ENCODE measurements at regions not wholly inside any gene's neighbourhood (a gene's known extent, or its start where the extent isn't known, plus 50 kb on each side); places are given as distances from the start of the nearest gene placed in this dataset.
A peak's percentile ranks its signal among the peaks of the same experiment; 100 is the strongest.

DNA sequence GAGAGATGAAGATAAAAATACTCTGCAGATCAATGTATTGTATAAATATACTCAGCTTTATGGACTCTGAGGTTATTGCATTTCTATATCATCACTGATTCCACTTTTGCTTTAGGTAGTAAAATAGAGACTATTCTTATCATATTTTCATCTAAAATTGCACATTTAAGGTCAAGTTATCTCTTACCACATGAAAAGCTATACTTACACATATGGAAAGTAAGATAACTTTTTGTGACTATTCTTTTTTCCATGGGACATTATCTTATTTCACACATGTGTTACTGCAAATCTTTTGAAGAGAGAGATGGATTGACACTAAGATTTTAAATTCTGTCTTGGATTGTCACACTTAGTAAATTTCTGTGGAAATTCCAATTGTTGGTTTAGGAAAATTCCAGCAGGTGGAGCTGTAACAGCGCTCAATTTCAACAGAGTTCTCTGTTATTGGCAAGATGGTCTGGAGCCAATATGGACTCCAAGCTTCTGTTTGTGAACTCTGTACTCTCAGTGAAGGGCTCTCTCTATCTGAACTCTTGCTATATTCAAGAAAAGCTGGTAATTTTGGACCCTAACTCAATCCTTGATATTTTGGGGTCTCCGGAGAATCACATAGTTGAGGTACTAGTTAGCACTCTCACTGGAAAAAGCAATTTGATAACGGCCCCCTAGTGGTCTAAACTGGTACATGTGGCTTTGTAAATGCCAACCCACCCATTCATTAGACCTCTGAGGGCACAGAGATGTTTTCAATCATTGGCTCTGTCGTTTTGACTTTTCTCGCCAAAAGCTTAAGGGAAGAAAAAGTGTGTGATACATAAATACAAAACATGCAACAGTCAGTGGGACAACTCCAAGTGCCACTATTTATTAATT is 429.7 kb downstream of the ETS1 start:
- Histone ChIP-seq H3K27ac (ENCODE audit: low read depth, low read length) (no peak overlapping the region), H3K4me3 (ENCODE audit: low read length) (peak overlapping the region; percentile 75), H3K79me2 (ENCODE audit: control insufficient read depth, low read length) (no peaks in the 10 kb centered on the region), H3K9me3 (ENCODE audit: control insufficient read depth, insufficient read depth, low read length) (no peaks in the 10 kb centered on the region), H4K20me1 (ENCODE audit: control insufficient read depth, insufficient read depth, low read depth, low read length) (no peaks in the 10 kb centered on the region), H3K4me2 (ENCODE audit: low read length) (peak overlapping the region; percentile 79), H3F3A (ENCODE audit: control insufficient read depth, insufficient read depth) (no peaks in the 10 kb centered on the region), H3K4me1 (ENCODE audit: control insufficient read depth, low read length) (no peaks in the 10 kb centered on the region), H3K36me3 (ENCODE audit: control insufficient read depth, low read length) (no peaks in the 10 kb centered on the region), H3K27me3 (ENCODE audit: control insufficient read depth, low read length) (peaks cover 29% of the 10 kb centered on the region), H3K9me2 (replicated peaks; ENCODE audit: control insufficient read depth, low read length) (no peaks in the 10 kb centered on the region)
- TF ChIP-seq CTCF (IDR thresholded peaks at IDR 0.05; ENCODE audit: low read depth, low read length, poor library complexity, severe bottlenecking) (peak; percentile 100), EZH2phosphoT487 (IDR thresholded peaks at IDR 0.05; ENCODE audit: borderline replicate concordance, low read length) (no peak)

DNA sequence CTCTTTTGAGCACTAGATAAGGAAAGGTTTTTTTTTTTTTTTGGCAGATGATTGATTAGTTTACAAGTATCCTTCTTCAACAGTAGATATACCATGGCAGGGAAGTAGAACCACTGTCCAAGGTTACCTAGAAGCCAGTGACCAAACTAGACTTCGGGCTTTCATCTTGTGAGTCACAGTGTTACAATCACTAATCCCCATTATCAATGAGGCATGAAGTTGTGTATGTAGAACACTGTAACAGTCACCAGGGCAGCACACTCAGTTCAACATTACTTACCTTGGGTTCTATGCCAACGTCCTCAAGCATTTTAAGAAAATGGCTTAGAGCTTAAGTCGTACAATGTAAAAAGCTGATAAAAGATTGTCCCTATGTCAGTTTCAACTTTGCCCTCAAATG is 430.9 kb downstream of the ETS1 start:
- Histone ChIP-seq H3K4me1 (ENCODE audit: control insufficient read depth, low read length) (no peaks in the 10 kb centered on the region), H3K79me2 (ENCODE audit: control insufficient read depth, low read length) (no peaks in the 10 kb centered on the region), H3K9me2 (replicated peaks; ENCODE audit: control insufficient read depth, low read length) (no peaks in the 10 kb centered on the region), H3K27me3 (ENCODE audit: control insufficient read depth, low read length) (peaks cover 32% of the 10 kb centered on the region), H3K4me3 (ENCODE audit: low read length) (no peak overlapping the region), H4K20me1 (ENCODE audit: control insufficient read depth, insufficient read depth, low read depth, low read length) (no peaks in the 10 kb centered on the region), H3K27ac (ENCODE audit: low read depth, low read length) (no peak overlapping the region), H3K9me3 (ENCODE audit: control insufficient read depth, insufficient read depth, low read length) (no peaks in the 10 kb centered on the region), H3K36me3 (ENCODE audit: control insufficient read depth, low read length) (no peaks in the 10 kb centered on the region), H3K4me2 (ENCODE audit: low read length) (no peak overlapping the region), H3F3A (ENCODE audit: control insufficient read depth, insufficient read depth) (no peaks in the 10 kb centered on the region)
- TF ChIP-seq CTCF (IDR thresholded peaks at IDR 0.05; ENCODE audit: low read depth, low read length, poor library complexity, severe bottlenecking) (no peak), EZH2phosphoT487 (IDR thresholded peaks at IDR 0.05; ENCODE audit: borderline replicate concordance, low read length) (no peak)

DNA sequence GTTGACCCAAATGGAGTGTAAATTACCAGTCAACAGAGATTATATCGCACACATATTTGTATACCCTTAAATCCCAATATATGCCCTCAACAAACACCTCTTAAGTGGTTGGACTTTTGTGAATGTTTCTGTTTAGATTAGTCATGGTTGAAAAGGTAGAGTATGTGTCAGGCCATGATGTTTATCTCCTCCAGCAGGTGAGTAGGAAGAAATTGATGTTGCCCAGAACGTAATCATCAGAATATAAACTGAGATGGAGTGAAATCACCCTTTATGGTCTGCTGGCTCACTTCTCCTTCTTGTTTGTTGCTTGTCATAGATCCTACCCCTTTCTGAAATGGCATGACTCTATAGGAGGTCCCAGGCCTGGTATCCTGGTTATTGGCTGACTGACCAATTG is 431.8 kb downstream of the ETS1 start:
- peaks cover 36% of the 10 kb centered on the region for H3K27me3 ChIP-seq (ENCODE audit: control insufficient read depth, low read length)
- no peak overlapping the region for H3K4me3 ChIP-seq (ENCODE audit: low read length)
- no peak overlapping the region for H3K27ac ChIP-seq (ENCODE audit: low read depth, low read length)
- no peaks in the 10 kb centered on the region for H3K9me3 ChIP-seq (ENCODE audit: control insufficient read depth, insufficient read depth, low read length)
- H3K4me1 ChIP-seq (ENCODE audit: control insufficient read depth, low read length): no peaks in the 10 kb centered on the region
- no peaks in the 10 kb centered on the region for H3K9me2 ChIP-seq (replicated peaks; ENCODE audit: control insufficient read depth, low read length)
- H3K4me2 ChIP-seq (ENCODE audit: low read length): no peak overlapping the region
- H3K79me2 ChIP-seq (ENCODE audit: control insufficient read depth, low read length): no peaks in the 10 kb centered on the region
- H3K36me3 ChIP-seq (ENCODE audit: control insufficient read depth, low read length): no peaks in the 10 kb centered on the region
- no peak for TF ChIP-seq CTCF (IDR thresholded peaks at IDR 0.05; ENCODE audit: low read depth, low read length, poor library complexity, severe bottlenecking)
- no peak for TF ChIP-seq EZH2phosphoT487 (IDR thresholded peaks at IDR 0.05; ENCODE audit: borderline replicate concordance, low read length)
- H4K20me1 ChIP-seq (ENCODE audit: control insufficient read depth, insufficient read depth, low read depth, low read length): no peaks in the 10 kb centered on the region
- H3F3A ChIP-seq (ENCODE audit: control insufficient read depth, insufficient read depth): no peaks in the 10 kb centered on the region

Data from DOHH2 (cell line).